Neural progenitor cell (in vitro differentiated cells): ENCODE measurements at regions not wholly inside any gene's neighbourhood (a gene's known extent, or its start where the extent isn't known, plus 50 kb on each side); places are given as distances from the start of the nearest gene placed in this dataset.

ENCODE experiments used
- DNase-seq: peaks from one replicate; pipeline ENCODE4 v3.0.0-alpha.2; 2016; ENCODE audit warnings: low spot score
- H2AFZ ChIP-seq: fragments of 200-600 bp; sonication (generic); replicated peaks from 2 replicates; pipeline ENCODE4 v1.6.1; 2016; ENCODE audit warnings: antibody characterized with exemption
- H3F3A ChIP-seq: fragments of 200-600 bp; sonication (generic); 2 replicates; pipeline ENCODE4 v1.6.1; 2016; ENCODE audit warnings: antibody characterized with exemption, low read depth
- H3K27ac ChIP-seq: fragments of 200-600 bp; sonication (generic); 2 replicates; pipeline ENCODE4 v1.5.1; 2016; ENCODE audit warnings: mild to moderate bottlenecking
- H3K27me3 ChIP-seq: fragments of 200-600 bp; sonication (generic); 2 replicates; pipeline ENCODE4 v1.6.1; 2016; ENCODE audit warnings: mild to moderate bottlenecking, moderate library complexity
- H3K36me3 ChIP-seq: fragments of 200-600 bp; sonication (generic); 2 replicates; pipeline ENCODE4 v1.5.1; 2016
- H3K4me1 ChIP-seq: fragments of 200-600 bp; sonication (generic); 2 replicates; pipeline ENCODE4 v1.6.1; 2016; ENCODE audit warnings: mixed run types
- H3K4me2 ChIP-seq: fragments of 200-600 bp; sonication (generic); 2 replicates; pipeline ENCODE4 v1.6.1; 2016
- H3K4me3 ChIP-seq: fragments of 200-600 bp; sonication (generic); 2 replicates; pipeline ENCODE4 v1.5.1; 2016
- H3K79me2 ChIP-seq: fragments of 200-600 bp; sonication (generic); 2 replicates; pipeline ENCODE4 v1.6.1; 2016; ENCODE audit warnings: low read depth
- H3K9ac ChIP-seq: fragments of 200-600 bp; sonication (generic); 2 replicates; pipeline ENCODE4 v1.6.1; 2016
- H3K9me3 ChIP-seq: fragments of 200-600 bp; sonication (generic); 2 replicates; pipeline ENCODE4 v1.5.1; 2016; ENCODE audit warnings: low read depth
- H4K20me1 ChIP-seq: fragments of 200-600 bp; sonication (generic); 2 replicates; pipeline ENCODE4 v1.6.1; 2016; ENCODE audit warnings: low read depth
- H3K27ac Mint-ChIP-seq: 3 replicates; pipeline ENCODE4 v1.8.0; 2021; ENCODE audit warnings: mixed read lengths
- H3K27me3 Mint-ChIP-seq: 2 replicates; pipeline ENCODE4 v1.8.0; 2022; ENCODE audit warnings: low read depth, mild to moderate bottlenecking, inconsistent platforms, moderate library complexity, mixed read lengths; ENCODE audit not compliant: insufficient read depth
- H3K36me3 Mint-ChIP-seq: 3 replicates; pipeline ENCODE4 v1.8.0; 2021; ENCODE audit warnings: mixed read lengths
- H3K4me1 Mint-ChIP-seq: 3 replicates; pipeline ENCODE4 v1.8.0; 2021; ENCODE audit warnings: mixed read lengths
- H3K4me3 Mint-ChIP-seq: 3 replicates; pipeline ENCODE4 v1.8.0; 2021; ENCODE audit warnings: mild to moderate bottlenecking, moderate library complexity, mixed read lengths
- H3K9me3 Mint-ChIP-seq: 3 replicates; pipeline ENCODE4 v1.8.0; 2020; ENCODE audit warnings: mixed read lengths
- EZH2 ChIP-seq: fragments of 200-600 bp; sonication (generic); IDR thresholded peaks from 2 replicates; pipeline ENCODE4 v1.6.1; 2017; ENCODE audit warnings: antibody characterized with exemption, mild to moderate bottlenecking, moderate library complexity
- EZH2phosphoT487 ChIP-seq: fragments of 200-600 bp; sonication (generic); IDR thresholded peaks from 2 replicates; pipeline ENCODE4 v1.6.1; 2017; ENCODE audit warnings: antibody characterized with exemption
- TF ChIP-seq, protein P1 (sequence below): fragments of 200-600 bp; sonication (generic); IDR thresholded peaks from 2 replicates; pipeline ENCODE4 v1.5.1; 2017; ENCODE audit warnings: antibody characterized with exemption, mild to moderate bottlenecking

DNA sequence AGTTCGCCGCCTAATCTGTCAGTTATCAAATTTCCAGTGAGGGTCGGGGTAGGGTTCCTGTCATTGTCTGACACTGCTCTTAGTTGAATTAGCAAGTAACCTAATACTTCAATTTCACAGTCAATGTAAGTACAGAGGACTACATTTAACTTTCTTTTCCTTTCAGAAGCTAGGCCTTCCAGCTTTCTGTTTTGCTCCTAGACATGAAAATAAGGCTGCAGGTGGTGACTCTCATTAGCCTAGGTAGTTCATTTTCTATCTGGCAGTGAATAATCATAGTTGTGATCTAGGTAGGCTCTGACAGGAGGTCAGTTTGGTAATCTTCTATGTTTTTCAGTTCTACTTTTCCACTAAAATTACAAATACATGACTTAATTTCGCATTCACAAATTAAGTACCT lies 783.1 kb downstream of the MRPL39 start:
- no peaks in the 10 kb centered on the region for H3K79me2 ChIP-seq
- H3K27ac ChIP-seq = no peak overlapping the region
- no peak overlapping the region for H3K4me2 ChIP-seq
- no peaks in the 10 kb centered on the region for H3F3A ChIP-seq
- Mint-ChIP-seq H3K9me3 (no peaks in the 10 kb centered on the region), H3K27me3 (no peaks in the 10 kb centered on the region), H3K27ac (no peak overlapping the region), H3K4me1 (no peaks in the 10 kb centered on the region), H3K4me3 (no peak overlapping the region), H3K36me3 (no peaks in the 10 kb centered on the region)
- H2AFZ ChIP-seq = no peak overlapping the region
- H4K20me1 ChIP-seq = no peaks in the 10 kb centered on the region
- no peak for DNase-seq
- TF ChIP-seq EZH2 (no peak), EZH2phosphoT487 (no peak)
- TF ChIP-seq, protein P1, sequence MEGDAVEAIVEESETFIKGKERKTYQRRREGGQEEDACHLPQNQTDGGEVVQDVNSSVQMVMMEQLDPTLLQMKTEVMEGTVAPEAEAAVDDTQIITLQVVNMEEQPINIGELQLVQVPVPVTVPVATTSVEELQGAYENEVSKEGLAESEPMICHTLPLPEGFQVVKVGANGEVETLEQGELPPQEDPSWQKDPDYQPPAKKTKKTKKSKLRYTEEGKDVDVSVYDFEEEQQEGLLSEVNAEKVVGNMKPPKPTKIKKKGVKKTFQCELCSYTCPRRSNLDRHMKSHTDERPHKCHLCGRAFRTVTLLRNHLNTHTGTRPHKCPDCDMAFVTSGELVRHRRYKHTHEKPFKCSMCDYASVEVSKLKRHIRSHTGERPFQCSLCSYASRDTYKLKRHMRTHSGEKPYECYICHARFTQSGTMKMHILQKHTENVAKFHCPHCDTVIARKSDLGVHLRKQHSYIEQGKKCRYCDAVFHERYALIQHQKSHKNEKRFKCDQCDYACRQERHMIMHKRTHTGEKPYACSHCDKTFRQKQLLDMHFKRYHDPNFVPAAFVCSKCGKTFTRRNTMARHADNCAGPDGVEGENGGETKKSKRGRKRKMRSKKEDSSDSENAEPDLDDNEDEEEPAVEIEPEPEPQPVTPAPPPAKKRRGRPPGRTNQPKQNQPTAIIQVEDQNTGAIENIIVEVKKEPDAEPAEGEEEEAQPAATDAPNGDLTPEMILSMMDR = no peak
- H3K9ac ChIP-seq = no peak overlapping the region
- H3K9me3 ChIP-seq = peaks cover 12% of the 10 kb centered on the region
- H3K27me3 ChIP-seq = no peaks in the 10 kb centered on the region
- no peak overlapping the region for H3K4me3 ChIP-seq
- H3K4me1 ChIP-seq = no peaks in the 10 kb centered on the region
- no peaks in the 10 kb centered on the region for H3K36me3 ChIP-seq

DNA sequence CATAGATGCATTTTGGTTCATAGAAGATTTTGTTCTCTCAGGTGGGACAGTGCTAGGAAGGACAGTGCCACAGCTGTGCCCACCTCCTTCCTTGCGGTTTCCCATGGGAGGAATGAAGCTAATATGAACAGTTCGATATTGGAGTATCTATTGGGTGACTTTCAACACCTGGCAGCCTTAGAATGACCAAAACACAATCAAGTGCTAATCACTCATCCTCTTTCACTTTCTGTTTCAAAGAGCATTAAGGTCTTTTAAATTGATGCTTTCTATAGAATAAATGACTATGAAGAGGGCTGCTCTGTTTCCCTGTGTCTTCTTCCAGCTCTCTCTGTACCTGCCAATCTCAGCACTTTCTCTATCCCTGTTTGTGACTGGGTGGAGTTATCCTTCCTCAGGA lies 784.0 kb downstream of the MRPL39 start:
- H3K79me2 ChIP-seq = no peaks in the 10 kb centered on the region
- no peaks in the 10 kb centered on the region for H3K4me1 ChIP-seq
- no peak overlapping the region for H3K9ac ChIP-seq
- Mint-ChIP-seq H3K4me3 (no peak overlapping the region), H3K9me3 (no peaks in the 10 kb centered on the region), H3K27me3 (no peaks in the 10 kb centered on the region), H3K36me3 (no peaks in the 10 kb centered on the region), H3K4me1 (no peaks in the 10 kb centered on the region), H3K27ac (no peak overlapping the region)
- no peaks in the 10 kb centered on the region for H3K36me3 ChIP-seq
- H3K4me2 ChIP-seq = no peak overlapping the region
- TF ChIP-seq, protein P1 = no peak
- no peak for TF ChIP-seq EZH2phosphoT487
- no peak for TF ChIP-seq EZH2
- DNase-seq = no peak
- no peak overlapping the region for H2AFZ ChIP-seq
- no peaks in the 10 kb centered on the region for H4K20me1 ChIP-seq
- H3F3A ChIP-seq = no peaks in the 10 kb centered on the region
- H3K27ac ChIP-seq = no peak overlapping the region
- no peak overlapping the region for H3K4me3 ChIP-seq
- no peaks in the 10 kb centered on the region for H3K27me3 ChIP-seq
- H3K9me3 ChIP-seq = peaks cover 16% of the 10 kb centered on the region

DNA sequence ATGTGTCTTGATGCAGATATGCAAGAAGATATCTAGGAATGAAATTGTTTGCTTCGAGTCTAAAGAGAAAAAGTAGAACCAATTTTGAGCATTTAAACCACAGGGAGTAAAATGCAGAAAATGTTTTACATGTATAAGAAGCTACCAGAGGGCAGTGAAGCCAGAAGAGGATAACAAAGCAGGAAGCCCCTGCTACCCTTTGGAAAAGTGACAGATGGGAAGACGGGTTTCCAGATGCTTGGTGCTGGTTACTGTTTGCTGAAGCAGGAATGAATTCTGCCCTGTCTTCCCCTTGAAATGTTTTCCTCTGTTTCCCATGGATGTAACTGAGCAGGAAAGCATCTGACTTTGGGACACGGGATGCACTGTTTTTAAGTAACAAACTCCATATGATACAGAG lies 822.2 kb downstream of the MRPL39 start:
- Histone ChIP-seq H4K20me1 (no peaks in the 10 kb centered on the region), H3F3A (no peaks in the 10 kb centered on the region), H3K4me1 (no peaks in the 10 kb centered on the region), H3K27ac (no peak overlapping the region), H2AFZ (no peak overlapping the region), H3K9ac (no peak overlapping the region), H3K4me3 (no peak overlapping the region), H3K9me3 (peaks cover 23% of the 10 kb centered on the region), H3K4me2 (no peak overlapping the region), H3K36me3 (peaks cover 5% of the 10 kb centered on the region), H3K79me2 (no peaks in the 10 kb centered on the region), H3K27me3 (no peaks in the 10 kb centered on the region)
- no peak for DNase-seq
- H3K4me3 Mint-ChIP-seq = no peak overlapping the region
- H3K36me3 Mint-ChIP-seq = no peaks in the 10 kb centered on the region
- no peaks in the 10 kb centered on the region for H3K27me3 Mint-ChIP-seq
- H3K4me1 Mint-ChIP-seq = no peaks in the 10 kb centered on the region
- TF ChIP-seq EZH2 = no peak
- TF ChIP-seq, protein P1 = no peak
- no peak for TF ChIP-seq EZH2phosphoT487
- H3K9me3 Mint-ChIP-seq = no peaks in the 10 kb centered on the region
- H3K27ac Mint-ChIP-seq = no peak overlapping the region

DNA sequence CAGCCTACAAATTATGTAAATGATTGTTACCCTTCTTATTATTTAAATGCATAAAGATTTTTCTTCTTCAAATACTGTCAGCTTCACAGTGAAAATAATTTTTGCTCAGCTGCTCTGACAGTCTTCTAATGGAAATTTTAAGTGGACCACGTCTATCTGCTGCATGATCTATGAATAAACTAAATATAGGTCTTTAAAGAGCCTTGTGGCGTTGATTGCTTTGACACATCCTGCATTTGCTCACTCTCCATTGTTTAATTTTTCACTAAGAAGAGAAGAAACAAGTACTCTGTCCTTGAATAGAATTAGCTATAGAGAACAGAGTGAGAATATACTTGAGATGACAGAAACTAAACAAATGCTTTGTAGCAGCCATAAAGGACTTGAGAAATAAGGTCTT lies 826.1 kb downstream of the MRPL39 start:
- no peaks in the 10 kb centered on the region for H3K27me3 ChIP-seq
- H2AFZ ChIP-seq = no peak overlapping the region
- Mint-ChIP-seq H3K4me1 (no peaks in the 10 kb centered on the region), H3K27me3 (no peaks in the 10 kb centered on the region), H3K36me3 (no peaks in the 10 kb centered on the region), H3K4me3 (no peak overlapping the region), H3K27ac (no peak overlapping the region), H3K9me3 (no peaks in the 10 kb centered on the region)
- H3K9me3 ChIP-seq = peaks cover 15% of the 10 kb centered on the region
- no peaks in the 10 kb centered on the region for H3F3A ChIP-seq
- TF ChIP-seq EZH2 = no peak
- TF ChIP-seq EZH2phosphoT487 = no peak
- TF ChIP-seq, protein P1 = no peak
- no peaks in the 10 kb centered on the region for H3K36me3 ChIP-seq
- no peaks in the 10 kb centered on the region for H4K20me1 ChIP-seq
- no peaks in the 10 kb centered on the region for H3K79me2 ChIP-seq
- DNase-seq = no peak
- H3K4me1 ChIP-seq = no peaks in the 10 kb centered on the region
- no peak overlapping the region for H3K4me3 ChIP-seq
- no peak overlapping the region for H3K9ac ChIP-seq
- no peak overlapping the region for H3K4me2 ChIP-seq
- no peak overlapping the region for H3K27ac ChIP-seq
